OCI-LY3 (cell line): ENCODE measurements at regions not wholly inside any gene's neighbourhood (a gene's known extent, or its start where the extent isn't known, plus 50 kb on each side); places are given as distances from the start of the nearest gene placed in this dataset.
"Not testable (repeated sequence)": the region's sequence is repeated elsewhere in the genome, so short reads cannot be mapped to it uniquely, and the experiment has no call there.

Experiments
- H2AFZ ChIP-seq: fragments of 200-600, 300-600 bp; shearing (Covaris generic); 2 replicates; pipeline ENCODE4 v1.6.0; 2014; ENCODE audit warnings: antibody characterized with exemption, low read depth, low read length
- H3K27ac ChIP-seq: fragments of 200-600, 300-600 bp; sonication (generic); 2 replicates; pipeline ENCODE4 v1.5.1; 2014; ENCODE audit warnings: mild to moderate bottlenecking, low read length, moderate library complexity, mixed read lengths
- H3K27me3 ChIP-seq: fragments of 200-600, 300-600 bp; sonication (generic); 2 replicates; pipeline ENCODE4 v1.6.1; 2014; ENCODE audit warnings: low read depth, low read length, mixed read lengths
- H3K36me3 ChIP-seq: fragments of 200-600, 300-600 bp; sonication (generic); replicated peaks from 2 replicates; pipeline ENCODE3; 2014; ENCODE audit warnings: low read depth, low read length, mixed read lengths
- H3K4me1 ChIP-seq: fragments of 300-600, 200-600 bp; sonication (generic); 2 replicates; pipeline ENCODE4 v1.6.1; 2014; ENCODE audit warnings: low read length, mixed read lengths
- H3K4me2 ChIP-seq: fragments of 200-600, 300-600 bp; sonication (generic); 2 replicates; pipeline ENCODE4 v1.6.1; 2014; ENCODE audit warnings: low read length, mixed read lengths
- H3K4me3 ChIP-seq: fragments of 300-600, 200-600 bp; sonication (generic); 2 replicates; pipeline ENCODE4 v1.5.1; 2014; ENCODE audit warnings: antibody characterized with exemption, mild to moderate bottlenecking, low read length, moderate library complexity
- H3K79me2 ChIP-seq: fragments of 300-600, 200-600 bp; shearing (Covaris generic); 2 replicates; pipeline ENCODE4 v1.6.1; 2014; ENCODE audit warnings: mild to moderate bottlenecking, low read length, mixed read lengths
- H3K9ac ChIP-seq: fragments of 300-600, 200-600 bp; shearing (Covaris generic); 2 replicates; pipeline ENCODE4 v1.6.0; 2014; ENCODE audit warnings: mild to moderate bottlenecking, low read length, moderate library complexity
- H3K9me3 ChIP-seq: fragments of 200-600, 300-600 bp; shearing (Covaris generic); 2 replicates; pipeline ENCODE4 v1.6.1; 2014; ENCODE audit warnings: low read length, mixed read lengths; ENCODE audit not compliant: insufficient read depth
- H4K20me1 ChIP-seq: fragments of 200-600, 300-600 bp; sonication (generic); 2 replicates; pipeline ENCODE4 v1.6.1; 2016; ENCODE audit warnings: low read length, mixed read lengths; ENCODE audit not compliant: insufficient read depth
- EZH2phosphoT487 ChIP-seq: fragments of 200-600 bp; shearing (Covaris generic); IDR thresholded peaks from 2 replicates; pipeline ENCODE4 v1.6.1; 2018; ENCODE audit warnings: antibody characterized with exemption, mixed run types, low read depth
- TF ChIP-seq, protein P1 (sequence below): fragments of 200-600, 300-600 bp; sonication (generic); IDR thresholded peaks from 2 replicates; pipeline ENCODE4 v1.5.1; 2014; ENCODE audit warnings: antibody characterized with exemption, low read length, low read depth

DNA sequence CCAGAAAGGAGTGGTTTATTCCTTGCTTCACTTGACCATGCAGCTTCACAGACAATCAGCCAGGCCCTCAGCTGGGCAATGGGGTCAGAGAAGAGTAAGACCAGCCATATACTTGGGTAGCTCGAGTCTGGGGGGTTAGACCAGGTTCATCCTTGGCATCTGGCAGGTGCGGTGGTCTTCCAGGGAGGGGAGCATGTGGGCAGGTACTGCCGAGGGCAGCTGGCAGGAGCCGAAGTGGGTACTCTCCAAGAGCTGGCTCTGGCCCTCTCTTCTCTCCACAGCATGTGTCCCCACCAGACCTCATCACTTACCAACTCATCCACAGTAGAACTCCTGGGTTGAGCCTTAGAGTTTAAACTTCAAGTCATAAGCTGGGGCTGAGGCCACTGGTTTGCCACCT, 156.8 kb downstream of the FOXD2 start:
- Histone ChIP-seq H3K27me3 (no peaks in the 10 kb centered on the region), H3K79me2 (no peaks in the 10 kb centered on the region), H3K9ac (no peak overlapping the region), H2AFZ (no peak overlapping the region), H3K36me3 (no peaks in the 10 kb centered on the region), H3K4me1 (no peaks in the 10 kb centered on the region), H3K9me3 (no peaks in the 10 kb centered on the region), H3K4me2 (no peak overlapping the region), H3K27ac (no peak overlapping the region), H4K20me1 (no peaks in the 10 kb centered on the region), H3K4me3 (no peak overlapping the region)
- TF ChIP-seq, protein P1, sequence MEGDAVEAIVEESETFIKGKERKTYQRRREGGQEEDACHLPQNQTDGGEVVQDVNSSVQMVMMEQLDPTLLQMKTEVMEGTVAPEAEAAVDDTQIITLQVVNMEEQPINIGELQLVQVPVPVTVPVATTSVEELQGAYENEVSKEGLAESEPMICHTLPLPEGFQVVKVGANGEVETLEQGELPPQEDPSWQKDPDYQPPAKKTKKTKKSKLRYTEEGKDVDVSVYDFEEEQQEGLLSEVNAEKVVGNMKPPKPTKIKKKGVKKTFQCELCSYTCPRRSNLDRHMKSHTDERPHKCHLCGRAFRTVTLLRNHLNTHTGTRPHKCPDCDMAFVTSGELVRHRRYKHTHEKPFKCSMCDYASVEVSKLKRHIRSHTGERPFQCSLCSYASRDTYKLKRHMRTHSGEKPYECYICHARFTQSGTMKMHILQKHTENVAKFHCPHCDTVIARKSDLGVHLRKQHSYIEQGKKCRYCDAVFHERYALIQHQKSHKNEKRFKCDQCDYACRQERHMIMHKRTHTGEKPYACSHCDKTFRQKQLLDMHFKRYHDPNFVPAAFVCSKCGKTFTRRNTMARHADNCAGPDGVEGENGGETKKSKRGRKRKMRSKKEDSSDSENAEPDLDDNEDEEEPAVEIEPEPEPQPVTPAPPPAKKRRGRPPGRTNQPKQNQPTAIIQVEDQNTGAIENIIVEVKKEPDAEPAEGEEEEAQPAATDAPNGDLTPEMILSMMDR: no peak
- TF ChIP-seq EZH2phosphoT487: no peak

DNA sequence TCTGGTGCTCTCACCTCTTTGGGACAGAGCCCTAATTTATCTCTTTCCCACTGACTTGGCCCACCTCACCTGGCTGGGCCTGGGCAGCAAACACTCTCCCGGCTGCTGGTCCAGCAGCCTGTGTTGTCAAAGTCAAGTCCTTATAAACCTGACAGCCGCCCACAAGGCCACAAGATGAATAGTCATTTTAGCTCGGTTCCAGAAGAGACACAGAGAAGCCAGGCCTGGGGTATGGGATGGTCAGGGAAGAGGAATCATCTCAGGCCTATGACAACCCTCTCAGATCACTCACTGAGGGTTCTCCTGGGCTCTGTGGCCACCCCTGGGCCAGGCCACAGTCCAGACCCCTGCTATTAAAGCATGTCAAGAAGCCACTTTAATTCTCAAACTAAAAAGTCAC, 158.5 kb downstream of the FOXD2 start:
- H4K20me1 ChIP-seq: no peaks in the 10 kb centered on the region
- no peaks in the 10 kb centered on the region for H3K27me3 ChIP-seq
- no peak overlapping the region for H3K4me2 ChIP-seq
- H3K79me2 ChIP-seq: no peaks in the 10 kb centered on the region
- no peaks in the 10 kb centered on the region for H3K4me1 ChIP-seq
- no peak overlapping the region for H3K9ac ChIP-seq
- H3K9me3 ChIP-seq: 0 out of 2 replicates have a peak, but pooled peaks cover 4% of the 10 kb centered on the region
- no peak overlapping the region for H2AFZ ChIP-seq
- H3K27ac ChIP-seq: no peak overlapping the region
- TF ChIP-seq EZH2phosphoT487: no peak
- TF ChIP-seq, protein P1: no peak
- no peaks in the 10 kb centered on the region for H3K36me3 ChIP-seq
- H3K4me3 ChIP-seq: no peak overlapping the region

DNA sequence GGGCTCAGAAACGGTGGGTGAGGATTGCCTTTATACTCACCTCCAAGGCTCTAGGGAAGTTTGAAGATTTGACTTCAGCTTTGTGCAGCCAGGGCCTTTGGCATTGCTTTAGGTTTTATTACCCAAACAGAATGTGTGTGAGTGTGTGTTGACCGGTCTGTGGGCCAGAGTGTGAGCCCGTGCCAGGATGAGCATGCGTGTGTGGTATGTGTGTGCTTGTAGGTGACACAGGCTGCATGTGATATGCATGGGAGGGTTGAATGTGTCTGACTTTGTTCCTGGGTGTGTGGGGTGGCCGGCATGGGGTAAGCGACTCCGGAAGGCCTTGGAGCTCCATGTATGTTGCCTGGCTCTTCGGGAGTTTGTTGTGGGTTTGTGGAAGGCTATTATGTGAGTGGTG, 160.5 kb downstream of the FOXD2 start:
- H2AFZ ChIP-seq: no peak overlapping the region
- no peak overlapping the region for H3K9ac ChIP-seq
- H3K79me2 ChIP-seq: no peaks in the 10 kb centered on the region
- H3K27ac ChIP-seq: no peak overlapping the region
- no peaks in the 10 kb centered on the region for H3K27me3 ChIP-seq
- no peak overlapping the region for H3K4me3 ChIP-seq
- H4K20me1 ChIP-seq: no peaks in the 10 kb centered on the region
- TF ChIP-seq, protein P1: no peak
- no peak for TF ChIP-seq EZH2phosphoT487
- H3K4me2 ChIP-seq: no peak overlapping the region
- no peaks in the 10 kb centered on the region for H3K36me3 ChIP-seq
- 0 out of 2 replicates have a peak, but pooled peaks cover 4% of the 10 kb centered on the region for H3K9me3 ChIP-seq
- H3K4me1 ChIP-seq: no peaks in the 10 kb centered on the region

DNA sequence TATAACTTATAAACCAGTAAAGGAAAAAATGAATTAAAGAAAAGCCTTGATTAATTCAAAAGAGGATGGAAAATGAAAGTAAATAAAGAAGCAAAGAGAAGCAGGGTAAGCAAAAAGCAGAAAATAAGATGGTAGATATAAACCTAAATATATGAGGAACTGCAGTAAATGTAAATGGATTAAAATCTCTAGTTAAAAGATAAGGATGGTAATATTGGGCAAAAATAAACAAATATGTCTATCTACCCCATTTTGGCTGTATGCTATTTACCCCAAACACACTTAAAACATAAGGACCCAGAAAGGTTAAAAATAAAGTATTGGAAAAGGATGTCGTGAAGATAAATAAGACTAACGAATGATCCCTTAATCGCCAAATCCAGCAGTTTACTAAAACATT, 161.9 kb downstream of the FOXD2 start:
- Histone ChIP-seq H3K27me3 (no peaks in the 10 kb centered on the region), H3K4me1 (no peaks in the 10 kb centered on the region), H2AFZ (no peak overlapping the region)

DNA sequence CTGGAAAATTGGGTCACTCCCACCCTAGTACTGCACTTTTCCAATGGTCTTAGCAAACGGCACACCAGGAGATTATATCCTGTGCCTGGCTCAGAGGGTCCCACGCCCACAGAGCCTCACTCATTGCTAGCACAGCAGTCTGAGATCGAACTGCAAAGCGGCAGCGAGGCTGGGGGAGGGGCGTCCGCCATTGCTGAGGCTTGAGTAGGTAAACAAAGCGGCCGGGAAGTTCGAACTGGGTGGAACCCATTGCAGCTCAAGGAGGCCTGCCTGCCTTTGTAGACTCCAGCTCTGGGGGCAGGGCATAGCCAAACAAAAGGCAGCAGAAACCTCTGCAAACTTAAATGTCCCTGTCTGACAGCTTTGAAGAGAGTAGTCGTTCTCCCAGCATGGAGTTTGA, 164.6 kb downstream of the FOXD2 start:
- not testable (repeated sequence) for H3K4me1 ChIP-seq, H3K27me3 ChIP-seq, H3K9ac ChIP-seq, H4K20me1 ChIP-seq, H3K4me3 ChIP-seq, H3K9me3 ChIP-seq, H3K4me2 ChIP-seq, H3K79me2 ChIP-seq, H3K27ac ChIP-seq, H3K36me3 ChIP-seq, H2AFZ ChIP-seq

More for the DNA sequence above, 161.9 kb downstream of the FOXD2 start:
- Histone ChIP-seq H3K4me2 (no peak overlapping the region), H4K20me1 (no peaks in the 10 kb centered on the region), H3K9me3 (0 out of 2 replicates have a peak, but pooled peaks cover 4% of the 10 kb centered on the region), H3K36me3 (no peaks in the 10 kb centered on the region), H3K79me2 (no peaks in the 10 kb centered on the region), H3K9ac (no peak overlapping the region), H3K4me3 (no peak overlapping the region), H3K27ac (no peak overlapping the region)
- TF ChIP-seq EZH2phosphoT487: no peak
- TF ChIP-seq, protein P1: no peak

DNA sequence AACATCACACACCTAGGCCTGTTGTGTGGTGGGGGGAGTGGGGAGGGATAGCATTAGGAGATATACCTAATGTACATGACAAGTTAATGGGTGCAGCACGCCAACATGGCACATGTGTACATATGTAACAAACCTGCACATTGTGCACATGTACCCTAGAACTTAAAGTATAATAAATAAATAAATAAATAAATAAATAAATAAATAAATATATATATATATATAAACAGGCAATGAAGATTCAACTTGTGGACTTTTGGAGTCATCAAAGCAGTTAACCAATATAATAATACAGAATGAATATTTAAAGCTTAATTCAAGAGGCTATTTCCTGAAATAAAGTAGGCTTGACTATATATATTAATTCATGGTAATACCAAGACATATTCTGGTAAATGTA, 167.0 kb downstream of the FOXD2 start:
- H3K27me3 ChIP-seq, H2AFZ ChIP-seq, H3K79me2 ChIP-seq, H3K9ac ChIP-seq, H4K20me1 ChIP-seq, H3K36me3 ChIP-seq, H3K4me2 ChIP-seq, H3K4me1 ChIP-seq, H3K27ac ChIP-seq, H3K4me3 ChIP-seq, H3K9me3 ChIP-seq: not testable (repeated sequence)
